GM18519 (cell line): ENCODE measurements at regions not wholly inside any gene's neighbourhood (a gene's known extent, or its start where the extent isn't known, plus 50 kb on each side); places are given as distances from the start of the nearest gene placed in this dataset.

Experiments
- ATAC-seq: cut with Tn5 transposase; IDR thresholded peaks from one replicate; pipeline ENCODE4 v1.9.1; 2021; ENCODE audit warnings: mild to moderate bottlenecking, moderate library complexity; ENCODE audit not compliant: unreplicated experiment, low FRiP score

DNA sequence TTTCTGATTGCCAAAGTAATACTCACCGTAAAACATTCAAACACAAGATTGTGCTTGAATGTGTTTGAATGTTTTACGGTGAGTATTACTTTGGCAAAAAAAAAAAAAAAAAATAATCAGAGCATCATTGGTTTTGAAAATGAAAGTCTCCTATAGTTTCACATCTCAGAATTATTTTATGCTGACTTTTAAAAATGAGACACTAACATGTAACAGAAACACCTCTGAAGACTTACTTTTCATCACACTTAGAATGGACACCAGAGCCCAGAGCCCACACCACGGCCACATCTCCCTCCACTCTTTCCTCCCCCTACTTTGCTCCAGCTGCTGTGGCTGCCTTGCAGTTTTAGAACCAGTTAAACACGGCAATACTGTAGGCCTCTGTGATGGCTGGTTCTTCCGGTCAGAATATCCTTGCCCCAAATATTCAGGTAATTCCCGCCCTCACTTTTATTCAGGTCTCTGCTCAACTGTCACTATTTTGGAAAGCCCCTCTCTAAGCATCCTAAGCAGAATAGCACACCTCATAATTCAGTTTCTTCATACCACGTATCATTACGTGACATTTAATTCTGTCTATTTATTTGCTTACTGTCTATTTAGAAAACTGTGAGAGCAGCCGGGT is 138.9 kb upstream of the MAX start:
- no peak for ATAC-seq

GRCh38 chr14:65242732-65243134 is 140.4 kb upstream of the MAX start:
- ATAC-seq, result no peak

DNA sequence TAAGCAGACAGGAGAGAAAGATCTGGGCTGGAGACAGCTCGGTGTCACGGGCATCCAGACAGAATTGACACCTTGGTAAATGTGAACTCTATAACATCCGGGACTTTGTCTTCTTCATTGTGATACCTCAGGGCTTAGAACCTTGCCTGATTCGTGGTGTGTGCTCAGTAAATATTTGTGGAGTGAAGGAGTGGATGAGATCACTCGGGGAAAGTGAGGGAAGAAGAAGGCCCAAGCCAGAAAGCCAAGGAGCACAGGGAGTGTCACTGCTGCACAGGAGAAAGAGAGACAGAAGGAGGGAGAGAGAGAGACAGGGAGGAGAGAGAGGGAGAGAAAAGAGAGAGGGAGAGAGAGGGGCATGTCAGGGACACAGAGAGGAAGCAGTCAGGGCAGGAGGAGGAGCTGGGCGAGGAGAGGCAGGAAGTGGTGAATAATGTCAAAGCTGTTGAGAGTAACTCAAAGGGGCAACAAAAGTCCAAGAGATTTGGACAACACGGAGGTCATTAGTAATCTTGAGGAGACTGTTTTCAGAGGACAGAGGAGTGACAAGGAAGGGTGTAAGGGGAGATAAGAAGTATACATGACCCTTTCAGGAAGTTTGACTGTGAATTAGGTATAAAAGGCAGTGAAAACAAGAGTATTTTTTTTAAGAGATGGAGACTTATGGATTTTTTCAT is 141.6 kb upstream of the MAX start:
- no peak for ATAC-seq

DNA sequence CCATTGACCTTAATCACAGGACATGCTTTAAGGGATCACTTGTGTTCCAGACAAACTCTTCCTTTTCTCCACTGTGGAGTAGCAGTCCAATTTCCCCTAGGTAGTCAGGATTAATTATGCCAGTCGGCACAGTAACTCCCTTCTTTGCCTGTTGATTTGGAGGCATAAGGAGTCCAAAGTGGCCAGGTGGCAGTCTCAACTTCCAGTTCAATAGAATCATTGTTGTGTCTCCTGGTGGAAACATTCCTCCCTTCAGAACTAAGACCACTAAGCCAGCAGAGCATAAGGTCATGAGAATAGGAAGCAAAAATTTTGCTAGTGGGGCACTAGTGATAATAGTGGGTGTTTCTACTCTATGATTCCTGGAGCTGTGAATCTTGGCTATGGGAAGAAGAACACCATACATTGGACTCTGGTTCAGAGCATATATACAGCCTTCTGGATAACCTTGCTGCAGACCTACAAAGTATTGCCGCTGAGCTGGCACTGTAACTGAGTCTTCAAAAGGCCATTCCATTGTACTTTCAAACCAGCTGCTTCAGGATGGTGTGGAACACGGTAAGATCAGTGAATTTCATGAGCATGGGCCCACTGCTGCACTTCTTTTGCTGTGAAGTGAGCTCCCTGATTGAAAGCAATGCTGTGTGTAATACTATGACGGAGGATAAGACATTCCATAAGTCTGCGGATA is 147.3 kb upstream of the MAX start:
- ATAC-seq, result no peak

- no peak for ATAC-seq
Measured at GRCh38 chr14:65250162-65250495, 147.8 kb upstream of the MAX start.

DNA sequence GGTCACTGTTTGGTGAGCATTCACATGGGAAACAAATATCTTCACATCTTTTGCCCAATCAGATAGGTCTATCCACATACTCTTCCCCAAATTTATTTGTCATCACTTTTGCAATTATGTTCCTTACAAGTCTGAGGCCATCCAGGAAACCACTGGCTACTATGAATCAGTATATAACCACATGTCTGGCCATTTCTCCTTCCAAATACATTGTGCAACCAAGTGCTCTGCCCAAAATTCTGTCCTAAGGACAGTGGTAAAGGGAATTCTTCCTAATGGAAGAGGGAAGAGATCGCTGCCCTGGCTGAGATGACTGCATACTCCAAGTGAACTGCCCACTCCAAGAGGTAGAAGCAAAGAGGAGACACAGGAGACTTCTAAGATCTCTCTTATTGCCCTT is 148.9 kb upstream of the MAX start:
- ATAC-seq, result no peak

DNA sequence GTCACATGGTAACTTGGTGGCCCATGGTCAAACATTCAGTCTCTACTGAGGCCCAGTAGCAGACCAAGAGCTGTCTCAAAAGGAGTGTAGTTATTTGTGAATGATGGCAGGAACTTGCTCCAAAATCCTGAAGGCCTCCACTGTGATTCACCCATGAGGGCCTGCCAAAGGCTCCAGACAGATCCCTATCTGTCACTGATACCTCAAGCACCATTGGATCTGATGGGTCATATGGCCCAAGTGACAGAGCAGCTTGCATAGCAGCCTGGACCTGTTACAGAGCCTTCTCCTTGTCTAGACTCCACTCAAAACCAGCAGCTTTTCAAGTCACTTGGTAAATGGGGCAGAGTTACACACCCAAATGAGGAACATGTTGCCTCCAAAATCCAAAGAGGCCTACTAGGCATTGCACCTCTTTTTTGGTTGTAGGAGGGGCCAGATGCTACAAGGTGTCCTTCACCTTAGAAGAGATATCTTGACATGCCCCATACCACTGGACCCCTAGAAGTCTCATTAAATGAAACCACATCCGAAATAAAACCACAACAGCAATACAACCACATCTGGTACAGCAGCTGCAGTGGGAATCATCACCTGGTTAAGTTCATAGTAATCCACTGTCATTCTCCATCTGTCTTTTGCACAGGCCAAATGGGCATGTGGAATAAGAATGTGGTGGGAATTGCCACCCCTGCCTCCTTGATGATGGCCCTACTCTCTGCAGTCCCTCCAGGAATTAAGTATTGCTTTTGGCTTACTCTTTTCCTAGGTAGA is 150.4 kb upstream of the MAX start:
- no peak for ATAC-seq

- no peak for ATAC-seq
Measured at GRCh38 chr14:65255029-65255545, 152.8 kb upstream of the MAX start.

DNA sequence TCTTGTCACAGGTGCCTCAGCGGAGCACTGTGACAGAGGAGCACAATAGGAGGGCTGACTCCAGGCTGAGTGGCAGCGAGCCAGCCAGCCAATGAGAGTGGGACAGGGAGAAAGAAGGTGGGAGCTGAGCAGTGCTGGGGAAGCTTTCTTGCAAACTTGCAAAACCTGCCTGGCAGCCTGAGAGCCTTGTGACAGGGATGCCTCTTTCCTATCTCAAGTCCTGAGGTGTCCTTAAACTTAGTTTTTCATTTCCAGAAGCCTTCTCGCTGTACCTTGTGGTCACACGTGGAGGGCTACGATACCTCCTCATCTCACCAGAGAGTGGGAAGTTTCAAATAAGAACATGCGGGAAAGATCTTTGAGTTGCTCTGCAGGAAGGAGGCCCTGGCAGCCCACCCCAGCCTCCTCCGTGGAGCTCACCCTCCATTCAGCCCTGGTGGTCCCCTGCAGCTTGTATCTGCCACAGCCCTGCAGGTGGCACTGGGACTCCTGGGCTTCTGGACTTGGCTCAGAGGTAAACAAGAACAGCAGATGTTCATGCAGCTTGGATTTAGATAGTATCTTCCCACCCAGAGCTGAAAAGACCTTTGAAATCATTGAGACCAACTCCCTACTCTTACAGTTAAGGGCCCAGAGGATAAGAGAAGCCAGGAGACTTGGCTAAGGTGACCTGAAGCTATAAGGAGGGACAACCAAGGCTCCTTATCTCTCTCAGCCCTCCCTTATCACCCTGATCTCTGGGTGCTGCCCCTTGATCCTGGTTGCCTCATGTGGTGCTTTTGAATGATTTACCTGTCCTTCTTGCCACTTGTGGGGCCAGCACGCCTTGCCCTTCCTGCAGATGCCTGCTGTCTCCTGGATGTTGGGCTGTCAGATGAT is 153.5 kb upstream of the MAX start:
- ATAC-seq, result no peak

DNA sequence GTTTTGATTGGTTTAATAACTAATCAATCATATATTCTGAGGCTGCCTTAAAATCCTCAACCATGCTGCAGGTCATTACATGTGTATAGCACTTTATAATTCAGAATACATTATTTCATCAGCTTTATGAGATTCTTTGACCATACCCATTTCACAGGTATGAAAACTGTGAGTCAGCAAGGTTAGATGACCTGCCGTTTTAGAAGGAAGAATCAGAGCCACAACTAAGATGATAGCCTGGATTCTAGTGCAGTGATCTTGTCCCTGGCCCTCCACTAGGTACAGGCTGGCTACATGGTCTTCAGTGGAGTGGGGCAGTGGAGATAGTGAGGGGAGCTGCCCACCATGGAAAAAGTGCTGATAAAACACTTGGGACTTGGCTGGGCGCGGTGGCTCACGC is 154.4 kb upstream of the MAX start:
- no peak for ATAC-seq

DNA sequence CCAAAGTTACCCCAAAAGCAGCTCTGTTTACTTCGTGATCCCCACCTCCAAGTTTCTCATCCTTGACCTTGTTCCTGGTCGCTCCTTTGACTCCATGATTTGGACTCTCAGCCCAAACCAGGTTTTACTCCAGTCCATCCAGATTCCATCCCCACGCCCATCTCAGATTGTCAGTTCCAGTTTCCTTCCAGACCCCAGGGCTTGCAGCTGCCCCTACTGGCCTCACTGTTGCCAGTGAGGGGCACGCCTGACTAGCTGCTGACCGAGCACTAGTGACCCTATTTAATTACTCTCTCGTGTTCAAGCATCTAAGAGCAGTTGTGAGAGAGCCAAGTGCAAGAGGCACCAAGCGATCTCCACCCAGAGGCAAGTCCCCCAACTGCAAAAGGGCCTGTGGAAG is 155.1 kb upstream of the FUT8 start:
- no peak for ATAC-seq

DNA sequence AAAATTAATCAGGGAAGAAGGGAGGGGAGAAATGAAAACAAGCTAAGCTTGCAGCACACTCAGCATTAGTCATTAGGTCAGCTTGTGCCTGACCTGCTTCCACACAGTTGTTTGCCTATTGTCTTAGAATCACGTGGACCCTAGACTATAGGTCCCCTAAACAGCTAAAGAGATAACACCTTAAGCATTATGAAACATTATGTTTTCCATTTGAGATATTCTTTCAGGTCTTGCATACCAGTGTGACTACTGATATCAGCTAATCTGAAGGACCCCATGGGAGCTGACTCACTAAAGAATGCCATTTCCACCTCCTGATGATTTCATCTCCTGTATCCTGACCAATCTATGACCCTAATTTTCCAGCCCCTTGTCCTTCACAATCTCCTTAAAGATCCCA is 154.1 kb upstream of the FUT8 start:
- no peak for ATAC-seq

GRCh38 chr14:65259000-65259399 is 153.5 kb upstream of the FUT8 start:
- no peak for ATAC-seq

- no peak for ATAC-seq
Measured at GRCh38 chr14:65260786-65261185, 151.7 kb upstream of the FUT8 start.

DNA sequence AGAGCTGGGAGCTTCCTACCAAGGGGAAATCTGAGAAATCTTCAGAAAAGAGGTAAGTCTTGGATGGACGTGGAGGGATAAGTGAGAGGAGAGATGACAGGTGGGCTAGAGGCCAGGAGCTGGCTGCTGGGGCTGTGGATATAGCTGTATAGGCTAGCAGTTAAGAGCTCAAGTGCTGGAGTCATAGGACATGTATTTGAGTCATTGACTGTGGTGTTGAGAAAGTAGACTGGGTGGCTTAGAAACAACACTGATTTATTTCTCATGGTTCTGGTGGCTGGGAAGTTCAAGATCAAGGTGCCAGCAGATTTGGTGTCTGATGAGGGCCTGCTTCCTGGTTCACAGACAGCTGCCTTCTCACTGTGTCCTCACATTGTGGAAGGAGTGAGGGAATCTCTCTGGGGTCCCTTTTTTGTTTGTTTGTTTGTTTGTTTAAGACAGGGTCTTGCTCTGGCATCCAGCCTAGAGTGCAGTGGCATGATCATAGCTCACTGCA is 151.1 kb upstream of the FUT8 start:
- ATAC-seq, result no peak

GRCh38 chr14:65261946-65262345 is 150.6 kb upstream of the FUT8 start:
- no peak for ATAC-seq

GRCh38 chr14:65263177-65263788 is 149.2 kb upstream of the FUT8 start:
- ATAC-seq, result no peak

DNA sequence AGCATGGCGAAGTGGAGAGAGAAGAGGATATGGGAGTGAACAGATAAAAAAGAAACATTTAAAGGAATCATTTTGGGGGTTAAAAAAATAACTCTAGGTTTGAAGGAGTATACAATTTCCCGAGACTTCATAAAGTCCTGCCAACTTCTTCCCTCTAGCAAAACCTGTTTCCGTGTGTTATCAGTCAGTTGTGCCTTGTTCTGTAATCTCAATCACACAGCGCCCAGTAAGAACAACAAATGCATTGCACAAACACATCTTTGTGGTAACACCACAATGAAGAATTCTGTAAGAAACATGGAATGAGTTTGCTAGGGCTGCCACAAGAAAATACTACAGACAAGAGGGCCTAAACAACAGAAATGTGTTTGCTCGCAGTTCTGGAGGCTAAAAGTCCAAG is 144.7 kb upstream of the FUT8 start:
- ATAC-seq, result no peak

DNA sequence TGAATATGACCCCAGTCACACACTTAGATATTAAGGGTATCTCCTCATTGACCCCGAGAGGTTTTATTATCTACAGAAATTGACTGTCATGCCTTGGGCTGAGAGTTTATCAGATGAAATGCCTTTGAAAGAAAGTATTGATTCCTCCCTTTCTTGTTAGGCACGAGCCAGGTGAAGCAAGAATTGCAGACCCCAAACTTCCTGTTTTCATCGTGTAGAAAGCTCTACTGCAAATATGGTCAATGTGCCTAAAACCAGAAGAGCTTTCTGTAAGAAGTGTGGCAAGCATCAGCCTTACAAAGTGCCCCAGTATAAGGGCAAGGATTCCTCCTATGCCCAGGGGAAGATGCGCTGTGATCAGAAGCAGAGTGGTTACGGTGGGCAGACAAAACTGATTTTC is 143.9 kb upstream of the FUT8 start:
- no peak for ATAC-seq

DNA sequence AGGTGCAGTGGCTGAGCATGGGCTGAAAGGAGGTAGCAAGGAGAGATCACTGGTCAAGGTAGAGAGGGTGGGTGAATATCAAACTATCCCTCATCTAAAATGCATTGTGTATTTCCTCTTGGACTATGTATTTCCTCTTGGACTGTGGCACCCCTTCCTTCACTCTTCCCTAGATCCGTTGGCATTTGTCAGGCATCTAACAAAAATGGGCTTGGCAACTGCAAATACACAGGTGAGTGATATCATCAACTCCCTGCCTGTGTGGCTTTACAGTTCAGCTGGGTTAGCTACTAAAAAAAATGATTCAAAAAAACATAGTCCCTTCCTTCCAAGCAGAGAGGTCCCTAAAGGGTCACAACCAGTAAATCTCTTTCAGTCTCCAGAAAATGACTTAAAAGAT is 142.8 kb upstream of the FUT8 start:
- no peak for ATAC-seq
